Caco-2 (cell line): ENCODE measurements at regions not wholly inside any gene's neighbourhood (a gene's known extent, or its start where the extent isn't known, plus 50 kb on each side); places are given as distances from the start of the nearest gene placed in this dataset.

Experiments
- BruUV-seq: library from RNA; stranded (reverse); fragments of 400-500 nt; replicated peaks from 2 replicates; lab custom pipeline; 2021; lab: Mats Ljungman, UMichigan
- CTCF ChIA-PET: fragments of 300-600 bp; sonication (Branson Sonifier 250); formaldehyde crosslinking; loops from one replicate; lab custom pipeline; 2022; ENCODE audit warnings: antibody characterized with exemption; lab: Charles Lee
- POLR2A ChIA-PET: fragments of 300-600 bp; sonication (Branson Sonifier 250); formaldehyde crosslinking; loops from one replicate; lab custom pipeline; 2022; ENCODE audit warnings: antibody characterized with exemption; lab: Charles Lee
- DNase-seq, 2 experiments: peaks; one replicate each; pipeline versions ENCODE4 v3.0.0 to v3.0.0-alpha.2; 2020 to 2022
- H3K27me3 ChIP-seq: replicated peaks from 2 replicates; pipeline ENCODE4 v1.6.0; 2011; ENCODE audit warnings: low read length; ENCODE audit not compliant: control insufficient read depth, insufficient read depth
- H3K36me3 ChIP-seq: 2 replicates; pipeline ENCODE4 v1.5.1; 2011; ENCODE audit warnings: low read length; ENCODE audit not compliant: control insufficient read depth, insufficient read depth
- H3K4me1 ChIP-seq: fragments of 250-450 bp; sonication (Bioruptor Pico); 2 replicates; pipeline ENCODE4 v1.5.1; 2020; ENCODE audit warnings: mild to moderate bottlenecking
- H3K4me3 ChIP-seq: 2 replicates; pipeline ENCODE4 v1.5.1; 2011; ENCODE audit warnings: low read depth, mild to moderate bottlenecking, control low read depth, low read length
- H3K9me3 ChIP-seq: fragments of 250-450 bp; sonication (Bioruptor Pico); 2 replicates; pipeline ENCODE4 v1.5.1; 2020; ENCODE audit warnings: mild to moderate bottlenecking, moderate library complexity
- H3K27ac Mint-ChIP-seq: one replicate; pipeline ENCODE4 v1.8.0; 2022; ENCODE audit warnings: mixed read lengths; ENCODE audit not compliant: unreplicated experiment
- H3K27me3 Mint-ChIP-seq: one replicate; pipeline ENCODE4 v1.8.0; 2022; ENCODE audit warnings: mixed read lengths; ENCODE audit not compliant: insufficient read depth, unreplicated experiment
- H3K36me3 Mint-ChIP-seq: one replicate; pipeline ENCODE4 v1.8.0; 2022; ENCODE audit warnings: mild to moderate bottlenecking, mixed read lengths; ENCODE audit not compliant: insufficient read depth, unreplicated experiment
- H3K4me1 Mint-ChIP-seq: one replicate; pipeline ENCODE4 v1.8.0; 2022; ENCODE audit warnings: low read depth, mixed read lengths; ENCODE audit not compliant: unreplicated experiment
- H3K4me3 Mint-ChIP-seq: one replicate; pipeline ENCODE4 v1.8.0; 2022; ENCODE audit warnings: mild to moderate bottlenecking, moderate library complexity, mixed read lengths; ENCODE audit not compliant: unreplicated experiment
- H3K9me3 Mint-ChIP-seq: one replicate; pipeline ENCODE4 v1.8.0; 2022; ENCODE audit warnings: mixed read lengths; ENCODE audit not compliant: unreplicated experiment
- intact Hi-C: fragments of 100-400 bp; cut with micrococcal nuclease; formaldehyde crosslinking; loops from one replicate; pipeline ENCODE4 v1.10.0; 2022; ENCODE audit not compliant: unreplicated experiment
- TF ChIP-seq, protein P1 (sequence below), 2 experiments: fragments of 200-600 bp in 1 of 2; IDR thresholded peaks; 1 replicate in 1 of 2; 2 replicates in 1 of 2; pipeline versions ENCODE4 v1.5.1 to v1.8.0; 2011 to 2022; ENCODE audit warnings: antibody characterized with exemption in 1 of 2, control low read depth in 1 of 2, inconsistent platforms in 1 of 2, low read depth in 1 of 2, low read length in 1 of 2, mild to moderate bottlenecking in 1 of 2, moderate library complexity in 1 of 2; ENCODE audit not compliant: insufficient read depth in 1 of 2, severe bottlenecking in 1 of 2, unreplicated experiment in 1 of 2

DNA sequence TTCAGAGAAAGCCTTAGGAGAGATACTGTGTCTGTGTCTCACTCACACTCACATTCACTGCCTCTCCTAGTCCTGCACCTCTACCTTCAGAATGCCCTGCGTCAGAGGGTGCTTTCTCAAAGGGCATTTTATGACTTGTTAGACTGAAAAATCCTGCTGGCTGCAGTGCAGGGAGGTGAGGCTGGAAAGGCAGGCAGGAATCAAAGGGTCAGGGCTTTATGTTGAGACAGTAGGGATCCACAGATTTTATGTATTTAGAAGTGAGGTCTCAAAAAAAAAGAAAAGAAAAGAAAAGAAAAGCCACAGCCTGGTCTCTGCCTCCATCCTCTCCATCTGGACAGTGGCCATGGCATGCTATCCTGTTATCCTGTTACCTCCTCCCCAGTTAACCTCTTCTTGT lies 936.0 kb upstream of the SLC10A2 start:
- Mint-ChIP-seq H3K4me1 (no peaks in the 10 kb centered on the region), H3K4me3 (no peak overlapping the region), H3K36me3 (no peaks in the 10 kb centered on the region), H3K27ac (no peak overlapping the region), H3K27me3 (no peaks in the 10 kb centered on the region), H3K9me3 (no peaks in the 10 kb centered on the region)
- CTCF ChIA-PET = no interaction called here
- no peaks in the 10 kb centered on the region for H3K9me3 ChIP-seq
- intact Hi-C loops = no loop called here
- TF ChIP-seq, protein P1, sequence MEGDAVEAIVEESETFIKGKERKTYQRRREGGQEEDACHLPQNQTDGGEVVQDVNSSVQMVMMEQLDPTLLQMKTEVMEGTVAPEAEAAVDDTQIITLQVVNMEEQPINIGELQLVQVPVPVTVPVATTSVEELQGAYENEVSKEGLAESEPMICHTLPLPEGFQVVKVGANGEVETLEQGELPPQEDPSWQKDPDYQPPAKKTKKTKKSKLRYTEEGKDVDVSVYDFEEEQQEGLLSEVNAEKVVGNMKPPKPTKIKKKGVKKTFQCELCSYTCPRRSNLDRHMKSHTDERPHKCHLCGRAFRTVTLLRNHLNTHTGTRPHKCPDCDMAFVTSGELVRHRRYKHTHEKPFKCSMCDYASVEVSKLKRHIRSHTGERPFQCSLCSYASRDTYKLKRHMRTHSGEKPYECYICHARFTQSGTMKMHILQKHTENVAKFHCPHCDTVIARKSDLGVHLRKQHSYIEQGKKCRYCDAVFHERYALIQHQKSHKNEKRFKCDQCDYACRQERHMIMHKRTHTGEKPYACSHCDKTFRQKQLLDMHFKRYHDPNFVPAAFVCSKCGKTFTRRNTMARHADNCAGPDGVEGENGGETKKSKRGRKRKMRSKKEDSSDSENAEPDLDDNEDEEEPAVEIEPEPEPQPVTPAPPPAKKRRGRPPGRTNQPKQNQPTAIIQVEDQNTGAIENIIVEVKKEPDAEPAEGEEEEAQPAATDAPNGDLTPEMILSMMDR (IDR thresholded peaks at IDR 0.05; ENCODE audit: insufficient read depth in 1 of 2, low read depth in 1 of 2, low read length in 1 of 2, severe bottlenecking in 1 of 2, unreplicated experiment in 1 of 2) = no peak
- POLR2A ChIA-PET = no interaction called here
- no peaks in the 10 kb centered on the region for H3K4me1 ChIP-seq
- no peak for DNase-seq
- no TSS peak for BruUV-seq
- no peaks in the 10 kb centered on the region for H3K36me3 ChIP-seq
- no peak overlapping the region for H3K4me3 ChIP-seq
- no peaks in the 10 kb centered on the region for H3K27me3 ChIP-seq

DNA sequence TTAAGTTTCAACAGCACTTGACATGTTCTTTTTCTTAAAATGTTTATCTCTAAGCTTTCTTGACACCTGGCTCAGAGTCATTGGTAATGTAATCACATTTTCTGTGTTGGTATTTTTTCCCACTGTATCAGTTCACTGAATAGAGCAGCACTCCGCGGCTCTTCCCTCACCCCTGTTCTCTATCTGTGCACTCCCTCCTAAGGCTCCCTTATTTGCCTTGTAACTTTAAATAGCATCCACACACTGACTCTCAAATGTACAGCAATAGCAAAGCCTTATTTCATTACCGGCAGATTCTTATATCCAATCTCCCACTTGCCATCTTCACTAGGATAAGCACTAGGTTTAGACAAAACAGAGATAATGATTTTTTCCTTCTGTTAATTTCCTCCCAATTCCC lies 935.5 kb upstream of the SLC10A2 start:
- CTCF ChIA-PET = no interaction called here
- Mint-ChIP-seq H3K27ac (no peak overlapping the region), H3K27me3 (no peaks in the 10 kb centered on the region), H3K4me3 (no peak overlapping the region), H3K4me1 (no peaks in the 10 kb centered on the region), H3K36me3 (no peaks in the 10 kb centered on the region), H3K9me3 (no peaks in the 10 kb centered on the region)
- no TSS peak for BruUV-seq
- Histone ChIP-seq H3K36me3 (no peaks in the 10 kb centered on the region), H3K4me3 (no peak overlapping the region), H3K4me1 (no peaks in the 10 kb centered on the region), H3K27me3 (no peaks in the 10 kb centered on the region), H3K9me3 (no peaks in the 10 kb centered on the region)
- DNase-seq = no peak
- POLR2A ChIA-PET = no interaction called here
- TF ChIP-seq, protein P1 (IDR thresholded peaks at IDR 0.05; ENCODE audit: insufficient read depth in 1 of 2, low read depth in 1 of 2, low read length in 1 of 2, severe bottlenecking in 1 of 2, unreplicated experiment in 1 of 2) = no peak
- intact Hi-C loops = no loop called here

DNA sequence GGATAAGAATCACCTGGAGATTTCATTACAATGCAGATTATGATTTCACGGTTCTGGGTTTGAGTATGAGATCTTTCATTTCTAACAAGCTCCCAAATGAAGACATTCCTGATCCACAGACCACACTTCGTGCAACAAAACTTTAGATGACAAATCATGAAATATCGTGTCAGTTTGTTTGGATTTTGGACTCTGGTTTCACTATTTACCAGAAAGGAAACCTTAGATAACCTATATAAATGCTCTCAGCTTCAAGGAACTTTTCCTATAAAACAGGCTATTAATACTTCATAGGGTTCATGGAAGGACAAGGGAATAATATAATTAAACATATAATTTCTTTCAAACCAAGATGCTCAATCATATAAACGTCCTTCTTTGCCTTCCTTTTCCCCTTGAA lies 930.5 kb upstream of the SLC10A2 start:
- DNase-seq = no peak
- Mint-ChIP-seq H3K27me3 (no peaks in the 10 kb centered on the region), H3K4me1 (no peaks in the 10 kb centered on the region), H3K9me3 (no peaks in the 10 kb centered on the region), H3K27ac (no peak overlapping the region), H3K4me3 (no peak overlapping the region), H3K36me3 (no peaks in the 10 kb centered on the region)
- ChIA-PET CTCF (no interaction called here), POLR2A (no interaction called here)
- no peak overlapping the region for H3K4me3 ChIP-seq
- BruUV-seq = no TSS peak
- no peaks in the 10 kb centered on the region for H3K9me3 ChIP-seq
- no peaks in the 10 kb centered on the region for H3K4me1 ChIP-seq
- intact Hi-C loops = no loop called here
- TF ChIP-seq, protein P1 (IDR thresholded peaks at IDR 0.05; ENCODE audit: insufficient read depth in 1 of 2, low read depth in 1 of 2, low read length in 1 of 2, severe bottlenecking in 1 of 2, unreplicated experiment in 1 of 2) = no peak
- H3K27me3 ChIP-seq = no peaks in the 10 kb centered on the region
- no peaks in the 10 kb centered on the region for H3K36me3 ChIP-seq
